GM10266 (cell line): ENCODE measurements at regions not wholly inside any gene's neighbourhood (a gene's known extent, or its start where the extent isn't known, plus 50 kb on each side); places are given as distances from the start of the nearest gene placed in this dataset.

Experiments used
- DNase-seq: peaks from one replicate; pipeline ENCODE4 v3.0.0; 2012; ENCODE audit errors: extremely low spot score
- CTCF ChIP-seq: IDR thresholded peaks from 2 replicates; pipeline ENCODE4 v1.5.1; 2012; ENCODE audit warnings: mild to moderate bottlenecking, low read depth; ENCODE audit not compliant: control insufficient read depth, insufficient read depth; ENCODE audit errors: missing control alignments

GRCh38 chr5:88951457-88951856 is 68.5 kb upstream of the MEF2C start:
- TF ChIP-seq CTCF = no peak

GRCh38 chr5:88948746-88949600 is 66.0 kb upstream of the MEF2C start:
- no peak for TF ChIP-seq CTCF
- no peak for DNase-seq

More at GRCh38 chr5:88951457-88951856, 68.5 kb upstream of the MEF2C start:
- no peak for DNase-seq

- no peak for TF ChIP-seq CTCF
- DNase-seq = no peak
These were observed 62.0 kb upstream of the MEF2C start for GRCh38 chr5:88944751-88945531.

DNA sequence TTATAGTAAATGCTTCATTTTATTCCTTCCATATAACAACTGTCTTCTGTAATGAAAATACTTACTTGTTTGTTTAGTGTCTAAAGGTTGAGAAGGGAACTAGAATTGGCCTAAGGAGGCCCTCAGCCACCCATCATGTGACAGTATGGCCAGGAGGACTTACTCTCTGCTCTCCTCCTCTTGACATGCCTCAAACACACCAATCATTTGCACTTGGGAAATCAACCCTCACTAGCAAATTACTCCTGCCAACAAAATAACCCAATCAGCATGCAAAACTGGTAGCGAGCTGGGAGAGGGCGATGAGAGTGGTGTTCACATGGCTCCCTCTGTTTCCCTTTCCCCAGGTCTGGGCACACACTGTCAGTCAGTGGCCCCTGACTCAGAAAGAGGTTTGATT is 58.6 kb upstream of the MEF2C start:
- DNase-seq = no peak
- TF ChIP-seq CTCF = no peak

- no peak for TF ChIP-seq CTCF
These were observed 57.7 kb upstream of the MEF2C start for GRCh38 chr5:88940713-88941112.

GRCh38 chr5:88939300-88939699 is 56.3 kb upstream of the MEF2C start:
- no peak for TF ChIP-seq CTCF
- no peak for DNase-seq

More at GRCh38 chr5:88940713-88941112, 57.7 kb upstream of the MEF2C start:
- DNase-seq = peak; percentile 12

GRCh38 chr5:88938488-88938887 is 55.5 kb upstream of the MEF2C start:
- no peak for DNase-seq
- no peak for TF ChIP-seq CTCF
